ENCODE measurements at regions not wholly inside any gene's neighbourhood (a gene's known extent, or its start where the extent isn't known, plus 50 kb on each side); places are given as distances from the start of the nearest gene placed in this dataset.
A peak's percentile ranks its signal among the peaks of the same experiment; 100 is the strongest.

DNA sequence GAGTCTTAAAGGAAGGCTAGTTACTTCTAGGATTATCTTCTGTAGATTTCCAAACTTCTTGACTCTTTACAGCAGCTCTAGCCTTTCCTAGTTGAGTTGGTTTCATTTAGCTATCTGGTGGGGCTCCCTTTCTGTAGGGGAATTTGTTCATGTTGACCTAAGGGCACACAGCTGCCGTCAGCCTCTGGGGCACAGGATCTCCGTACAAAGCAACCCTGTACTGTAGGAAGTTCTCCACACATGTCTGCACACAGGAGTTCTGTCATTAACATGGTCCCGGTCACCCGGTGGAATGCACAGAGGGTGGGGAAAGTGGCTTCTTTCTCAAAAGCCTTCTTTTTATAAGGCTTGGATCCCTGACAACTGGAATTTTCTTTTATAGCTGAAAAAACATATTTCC is 88.7 kb upstream of the TNIK start:
- H3K27ac ChIP-seq (ENCODE audit: low read depth, low read length), result peak overlapping the region; percentile 33
- no peaks in the 10 kb centered on the region for H3K27me3 ChIP-seq (ENCODE audit: control insufficient read depth, insufficient read depth, low read length)
- peaks cover 5% of the 10 kb centered on the region; the same call in 1 of the 2 replicates for H3K4me1 ChIP-seq (ENCODE audit: control insufficient read depth, insufficient read depth, low read length)
- H3K9me3 ChIP-seq (ENCODE audit: control insufficient read depth, insufficient read depth, low read length), result no peaks in the 10 kb centered on the region
- H3K9ac ChIP-seq (ENCODE audit: low read depth, low read length), result no peak overlapping the region
- no peak overlapping the region for H3K4me3 ChIP-seq (ENCODE audit: low read depth, low read length)
- H3K36me3 ChIP-seq (ENCODE audit: control insufficient read depth, insufficient read depth, low read length), result no peaks in the 10 kb centered on the region

DNA sequence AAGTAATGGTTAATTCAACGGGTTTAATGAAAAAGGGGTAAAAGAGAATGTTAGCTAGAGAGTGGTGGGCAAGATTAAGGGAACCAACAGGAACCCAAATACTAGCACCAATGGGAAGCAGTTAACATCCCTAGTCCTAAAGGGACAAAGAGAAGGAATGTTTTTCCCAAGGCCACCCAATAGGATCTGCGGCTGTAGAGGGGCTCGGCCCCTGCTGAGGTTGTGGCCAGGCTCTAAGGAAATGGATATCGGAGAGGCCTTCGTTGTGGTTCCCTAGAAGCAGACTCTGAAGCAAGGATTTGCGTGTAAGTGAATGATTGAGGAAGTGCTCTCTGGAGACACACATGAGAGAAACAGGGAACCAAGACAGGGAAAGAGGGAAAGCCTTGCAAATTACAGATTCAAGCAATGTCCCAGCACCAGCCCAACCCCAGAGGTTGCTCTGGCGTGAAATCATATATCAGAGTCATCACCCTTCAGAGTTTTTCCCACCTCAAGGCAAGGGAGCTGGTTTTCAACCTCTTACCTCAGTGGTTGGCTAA is 83.6 kb upstream of the TNIK start:
- Histone ChIP-seq H3K4me3 (ENCODE audit: low read depth, low read length) (no peak overlapping the region), H3K4me1 (ENCODE audit: control insufficient read depth, insufficient read depth, low read length) (peaks cover 20% of the 10 kb centered on the region; the same call in 1 of the 2 replicates), H3K36me3 (ENCODE audit: control insufficient read depth, insufficient read depth, low read length) (no peaks in the 10 kb centered on the region), H3K9me3 (ENCODE audit: control insufficient read depth, insufficient read depth, low read length) (no peaks in the 10 kb centered on the region), H3K27ac (ENCODE audit: low read depth, low read length) (no peak overlapping the region), H3K27me3 (ENCODE audit: control insufficient read depth, insufficient read depth, low read length) (no peaks in the 10 kb centered on the region), H3K9ac (ENCODE audit: low read depth, low read length) (no peak overlapping the region)

DNA sequence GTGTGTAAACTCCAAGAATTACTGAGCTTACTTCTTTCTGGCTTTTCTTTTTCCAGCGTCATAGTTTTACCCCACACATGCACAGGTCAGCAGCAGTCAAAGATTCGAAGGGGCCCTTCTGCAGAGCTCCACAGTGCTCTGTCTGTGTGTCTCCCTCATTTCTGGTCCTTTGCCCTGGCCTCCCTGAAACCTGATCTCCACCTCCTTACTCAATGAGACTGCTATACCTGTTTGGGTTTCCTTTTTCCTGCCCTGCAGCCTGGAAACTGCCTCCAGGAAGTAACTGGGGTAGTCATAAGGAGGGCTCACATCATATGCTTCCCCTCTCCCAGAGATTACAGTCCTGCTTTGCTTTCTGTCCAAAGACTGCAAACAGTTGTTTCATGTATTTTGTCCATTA is 82.8 kb upstream of the TNIK start:
- no peaks in the 10 kb centered on the region for H3K36me3 ChIP-seq (ENCODE audit: control insufficient read depth, insufficient read depth, low read length)

DNA sequence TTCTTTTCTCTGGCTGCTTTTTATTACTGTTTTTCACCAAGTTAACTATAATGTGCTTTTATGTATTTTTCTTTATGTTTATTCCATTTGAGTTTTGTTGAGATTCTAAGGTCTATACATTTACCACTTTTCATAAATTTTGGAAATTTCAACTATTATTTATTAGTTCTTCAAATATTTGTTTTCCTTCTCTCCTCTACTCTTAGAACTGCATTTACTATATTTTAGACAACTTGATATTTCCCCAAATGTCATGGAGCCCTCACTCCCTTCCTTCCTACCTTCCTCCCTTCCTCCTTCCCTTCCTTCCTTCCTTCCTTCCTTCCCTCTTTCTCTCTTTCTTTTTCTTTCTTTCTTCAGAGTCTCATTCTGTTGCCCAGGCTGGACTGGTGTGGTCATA is 81.4 kb upstream of the TNIK start:
- Histone ChIP-seq H3K9ac (ENCODE audit: low read depth, low read length) (no peak overlapping the region), H3K9me3 (ENCODE audit: control insufficient read depth, insufficient read depth, low read length) (no peaks in the 10 kb centered on the region), H3K4me1 (ENCODE audit: control insufficient read depth, insufficient read depth, low read length) (peaks cover 17% of the 10 kb centered on the region; the same call in 1 of the 2 replicates), H3K36me3 (ENCODE audit: control insufficient read depth, insufficient read depth, low read length) (no peaks in the 10 kb centered on the region), H3K27me3 (ENCODE audit: control insufficient read depth, insufficient read depth, low read length) (no peaks in the 10 kb centered on the region), H3K27ac (ENCODE audit: low read depth, low read length) (no peak overlapping the region), H3K4me3 (ENCODE audit: low read depth, low read length) (no peak overlapping the region)

More for the DNA sequence above, 82.8 kb upstream of the TNIK start:
- H3K9ac ChIP-seq (ENCODE audit: low read depth, low read length), result no peak overlapping the region
- no peak overlapping the region for H3K27ac ChIP-seq (ENCODE audit: low read depth, low read length)
- H3K4me3 ChIP-seq (ENCODE audit: low read depth, low read length), result no peak overlapping the region
- H3K9me3 ChIP-seq (ENCODE audit: control insufficient read depth, insufficient read depth, low read length), result no peaks in the 10 kb centered on the region
- peaks cover 17% of the 10 kb centered on the region; the same call in 1 of the 2 replicates for H3K4me1 ChIP-seq (ENCODE audit: control insufficient read depth, insufficient read depth, low read length)
- H3K27me3 ChIP-seq (ENCODE audit: control insufficient read depth, insufficient read depth, low read length), result no peaks in the 10 kb centered on the region

DNA sequence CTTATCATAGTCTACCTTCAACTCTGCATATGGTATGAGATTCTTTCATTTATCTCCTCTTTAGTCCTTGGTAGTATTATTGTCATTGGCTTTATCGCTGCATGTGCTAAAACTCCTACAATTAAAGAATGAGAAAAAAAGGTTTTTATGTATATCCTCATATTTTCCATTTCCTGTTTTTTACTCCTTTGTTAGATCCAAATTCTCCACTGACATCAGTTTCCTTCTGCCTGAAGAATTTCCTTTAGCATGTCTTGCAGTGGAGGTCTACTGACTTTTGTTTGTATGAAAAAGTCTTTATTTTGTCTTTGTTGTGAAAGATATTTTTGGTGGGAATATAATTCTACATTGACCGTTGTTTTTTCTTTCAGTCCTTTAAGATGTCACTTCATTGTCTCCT is 81.0 kb upstream of the TNIK start:
- Histone ChIP-seq H3K9me3 (ENCODE audit: control insufficient read depth, insufficient read depth, low read length) (no peaks in the 10 kb centered on the region), H3K9ac (ENCODE audit: low read depth, low read length) (no peak overlapping the region), H3K27me3 (ENCODE audit: control insufficient read depth, insufficient read depth, low read length) (no peaks in the 10 kb centered on the region), H3K27ac (ENCODE audit: low read depth, low read length) (no peak overlapping the region), H3K4me3 (ENCODE audit: low read depth, low read length) (no peak overlapping the region), H3K36me3 (ENCODE audit: control insufficient read depth, insufficient read depth, low read length) (no peaks in the 10 kb centered on the region), H3K4me1 (ENCODE audit: control insufficient read depth, insufficient read depth, low read length) (peaks cover 17% of the 10 kb centered on the region; the same call in 1 of the 2 replicates)

DNA sequence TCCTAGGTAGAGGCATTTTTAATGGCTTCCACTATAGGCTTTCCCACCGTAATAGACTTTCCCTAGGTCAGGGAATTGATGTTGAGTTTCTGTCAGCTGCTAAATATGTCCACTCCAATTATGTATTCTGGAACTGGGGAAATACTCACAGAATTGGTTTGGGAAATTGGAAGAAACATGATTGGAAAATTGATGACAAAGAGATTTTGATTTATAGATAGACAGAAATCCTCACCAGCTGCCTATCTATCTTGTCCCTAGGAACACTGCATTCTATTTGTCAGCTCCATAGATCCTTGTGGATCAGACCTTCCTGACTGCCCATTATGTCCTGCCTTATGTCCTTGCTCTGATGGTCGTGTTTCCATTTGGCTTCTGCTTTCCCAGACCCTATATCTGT is 75.6 kb upstream of the TNIK start:
- Histone ChIP-seq H3K9ac (ENCODE audit: low read depth, low read length) (no peak overlapping the region), H3K27me3 (ENCODE audit: control insufficient read depth, insufficient read depth, low read length) (no peaks in the 10 kb centered on the region), H3K4me1 (ENCODE audit: control insufficient read depth, insufficient read depth, low read length) (no peaks in the 10 kb centered on the region), H3K36me3 (ENCODE audit: control insufficient read depth, insufficient read depth, low read length) (no peaks in the 10 kb centered on the region), H3K9me3 (ENCODE audit: control insufficient read depth, insufficient read depth, low read length) (no peaks in the 10 kb centered on the region), H3K4me3 (ENCODE audit: low read depth, low read length) (no peak overlapping the region), H3K27ac (ENCODE audit: low read depth, low read length) (no peak overlapping the region)

DNA sequence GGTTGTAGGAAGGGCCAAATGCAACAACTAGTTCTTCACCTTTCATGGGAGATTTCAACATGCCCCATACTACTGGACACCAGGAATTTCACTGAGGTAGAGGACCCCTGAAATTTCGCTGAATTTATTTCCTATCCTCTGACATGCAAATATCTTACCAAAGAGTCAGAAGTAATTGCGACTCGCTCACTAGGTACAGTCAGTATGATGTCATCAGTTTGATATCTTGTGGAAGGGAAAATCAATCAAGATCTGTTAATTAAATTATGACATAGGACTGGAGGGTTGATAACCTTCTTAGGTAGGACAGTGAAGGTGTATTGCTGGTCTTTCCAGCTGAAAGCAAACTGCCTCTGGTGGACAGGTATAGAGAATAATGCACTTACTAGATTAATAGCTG is 74.9 kb upstream of the TNIK start:
- H3K9ac ChIP-seq (ENCODE audit: low read depth, low read length), result no peak overlapping the region
- no peak overlapping the region for H3K27ac ChIP-seq (ENCODE audit: low read depth, low read length)
- H3K4me1 ChIP-seq (ENCODE audit: control insufficient read depth, insufficient read depth, low read length), result peaks cover 5% of the 10 kb centered on the region
- H3K36me3 ChIP-seq (ENCODE audit: control insufficient read depth, insufficient read depth, low read length), result no peaks in the 10 kb centered on the region
- no peak overlapping the region for H3K4me3 ChIP-seq (ENCODE audit: low read depth, low read length)
- H3K27me3 ChIP-seq (ENCODE audit: control insufficient read depth, insufficient read depth, low read length), result no peaks in the 10 kb centered on the region
- H3K9me3 ChIP-seq (ENCODE audit: control insufficient read depth, insufficient read depth, low read length), result no peaks in the 10 kb centered on the region

DNA sequence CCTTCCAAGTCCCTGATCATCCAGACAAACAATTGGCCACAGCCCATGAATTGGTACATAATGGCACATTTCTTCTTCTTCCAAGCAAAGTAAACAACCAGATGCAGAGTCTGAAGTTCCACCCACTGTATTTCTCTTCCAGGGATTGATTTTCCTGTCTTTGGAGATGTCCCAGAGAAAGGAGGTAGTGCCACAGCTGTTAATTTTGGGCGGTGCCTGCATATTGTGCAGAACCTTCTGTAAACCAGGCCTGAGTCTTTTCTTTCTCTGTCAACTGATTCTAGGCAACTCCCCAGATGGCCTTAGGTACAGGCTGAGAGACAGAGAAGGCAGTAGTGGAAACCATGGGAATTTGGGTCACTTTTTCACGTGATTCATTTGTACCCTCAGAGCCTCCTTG is 73.5 kb upstream of the TNIK start:
- H3K27me3 ChIP-seq (ENCODE audit: control insufficient read depth, insufficient read depth, low read length), result no peaks in the 10 kb centered on the region
- H3K27ac ChIP-seq (ENCODE audit: low read depth, low read length), result no peak overlapping the region
- H3K9me3 ChIP-seq (ENCODE audit: control insufficient read depth, insufficient read depth, low read length), result no peaks in the 10 kb centered on the region
- H3K4me1 ChIP-seq (ENCODE audit: control insufficient read depth, insufficient read depth, low read length), result peaks cover 8% of the 10 kb centered on the region
- no peak overlapping the region for H3K4me3 ChIP-seq (ENCODE audit: low read depth, low read length)
- no peak overlapping the region for H3K9ac ChIP-seq (ENCODE audit: low read depth, low read length)
- H3K36me3 ChIP-seq (ENCODE audit: control insufficient read depth, insufficient read depth, low read length), result no peaks in the 10 kb centered on the region

DNA sequence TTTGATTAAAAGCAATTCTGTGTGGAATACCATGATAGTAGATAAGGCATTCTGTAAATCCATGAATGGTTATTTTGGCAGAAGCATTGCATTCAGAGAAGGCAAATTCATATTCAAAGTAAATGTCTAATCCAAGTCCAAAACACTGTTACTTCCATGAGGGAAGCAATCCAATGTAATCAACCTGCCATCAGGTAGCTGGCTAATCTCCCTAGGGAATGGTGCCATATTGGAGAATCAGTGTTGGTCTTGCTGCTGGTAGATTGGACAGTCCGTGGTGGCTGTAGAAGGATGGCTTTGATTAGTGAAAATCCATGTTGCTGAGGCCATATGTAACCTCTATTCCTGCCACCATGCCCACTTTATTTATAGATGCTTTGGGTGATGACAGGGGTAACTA is 72.1 kb upstream of the TNIK start:
- no peak overlapping the region for H3K4me3 ChIP-seq (ENCODE audit: low read depth, low read length)
- H3K27me3 ChIP-seq (ENCODE audit: control insufficient read depth, insufficient read depth, low read length), result no peaks in the 10 kb centered on the region
- peaks cover 8% of the 10 kb centered on the region for H3K4me1 ChIP-seq (ENCODE audit: control insufficient read depth, insufficient read depth, low read length)
- no peak overlapping the region for H3K27ac ChIP-seq (ENCODE audit: low read depth, low read length)
- H3K36me3 ChIP-seq (ENCODE audit: control insufficient read depth, insufficient read depth, low read length), result no peaks in the 10 kb centered on the region
- H3K9me3 ChIP-seq (ENCODE audit: control insufficient read depth, insufficient read depth, low read length), result no peaks in the 10 kb centered on the region
- H3K9ac ChIP-seq (ENCODE audit: low read depth, low read length), result no peak overlapping the region

DNA sequence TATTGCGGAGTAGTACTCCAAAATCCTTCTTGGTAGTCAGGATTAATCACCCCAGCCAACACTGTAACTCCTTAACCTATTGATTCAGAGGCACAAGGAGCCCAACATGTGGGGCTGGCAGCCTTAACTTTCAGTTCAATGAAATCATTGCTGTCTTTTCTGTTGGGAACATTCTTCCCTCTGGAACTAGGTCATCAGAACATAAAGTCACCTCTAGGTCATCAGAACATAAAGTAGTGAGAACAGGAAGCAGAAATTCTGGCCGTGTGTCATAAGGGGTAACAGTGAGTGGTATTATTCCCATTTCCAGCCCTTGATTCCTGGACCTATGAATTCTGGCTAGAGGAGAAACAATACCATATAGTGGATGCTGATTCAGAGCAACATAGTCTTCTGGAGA is 71.5 kb upstream of the TNIK start:
- H3K9me3 ChIP-seq (ENCODE audit: control insufficient read depth, insufficient read depth, low read length), result no peaks in the 10 kb centered on the region
- no peaks in the 10 kb centered on the region for H3K27me3 ChIP-seq (ENCODE audit: control insufficient read depth, insufficient read depth, low read length)
- peaks cover 8% of the 10 kb centered on the region for H3K4me1 ChIP-seq (ENCODE audit: control insufficient read depth, insufficient read depth, low read length)
- no peaks in the 10 kb centered on the region for H3K36me3 ChIP-seq (ENCODE audit: control insufficient read depth, insufficient read depth, low read length)
- H3K27ac ChIP-seq (ENCODE audit: low read depth, low read length), result no peak overlapping the region
- no peak overlapping the region for H3K9ac ChIP-seq (ENCODE audit: low read depth, low read length)
- no peak overlapping the region for H3K4me3 ChIP-seq (ENCODE audit: low read depth, low read length)

DNA sequence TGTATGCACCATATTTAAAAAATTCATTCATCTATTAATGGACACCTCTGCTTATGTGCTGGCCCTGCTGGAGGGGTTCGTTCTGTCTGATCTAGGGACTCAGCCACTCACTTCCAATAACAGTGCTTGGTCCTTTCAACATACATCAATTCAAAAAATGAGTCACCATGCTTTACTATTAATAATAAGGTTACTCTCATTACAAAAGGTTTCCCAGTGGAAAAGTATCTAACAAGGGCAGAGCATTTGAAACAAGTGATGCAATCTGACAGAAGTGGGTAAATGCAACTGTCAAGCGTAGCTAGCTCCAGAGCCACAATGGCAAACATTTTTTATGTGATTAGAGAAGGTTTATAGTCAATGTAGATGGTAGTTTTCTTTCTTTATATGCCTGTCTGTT is 67.9 kb upstream of the TNIK start:
- Histone ChIP-seq H3K4me1 (ENCODE audit: control insufficient read depth, insufficient read depth, low read length) (peaks cover 8% of the 10 kb centered on the region), H3K9me3 (ENCODE audit: control insufficient read depth, insufficient read depth, low read length) (no peaks in the 10 kb centered on the region), H3K27me3 (ENCODE audit: control insufficient read depth, insufficient read depth, low read length) (no peaks in the 10 kb centered on the region), H3K4me3 (ENCODE audit: low read depth, low read length) (no peak overlapping the region), H3K36me3 (ENCODE audit: control insufficient read depth, insufficient read depth, low read length) (no peaks in the 10 kb centered on the region), H3K27ac (ENCODE audit: low read depth, low read length) (no peak overlapping the region), H3K9ac (ENCODE audit: low read depth, low read length) (no peak overlapping the region)

DNA sequence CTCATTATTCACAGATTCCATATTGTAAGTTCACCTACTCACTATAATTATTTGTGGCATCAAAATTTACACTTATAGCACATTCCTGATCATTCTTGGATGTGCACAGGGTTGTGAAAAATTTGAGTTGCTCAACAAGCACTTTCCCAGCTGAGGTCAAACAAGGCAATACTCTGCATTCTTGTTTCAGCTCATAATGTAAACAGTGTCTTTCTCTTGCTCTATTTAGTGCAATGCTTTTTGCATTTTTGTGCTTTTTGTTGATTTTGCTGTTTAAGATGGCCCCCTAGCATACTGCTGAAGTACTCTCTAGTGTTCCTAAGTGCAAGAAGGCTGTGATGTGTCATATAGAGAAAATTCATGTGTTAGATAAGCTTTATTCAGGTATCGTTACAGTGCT is 66.7 kb upstream of the TNIK start:
- Histone ChIP-seq H3K9me3 (ENCODE audit: control insufficient read depth, insufficient read depth, low read length) (no peaks in the 10 kb centered on the region), H3K4me1 (ENCODE audit: control insufficient read depth, insufficient read depth, low read length) (peaks cover 8% of the 10 kb centered on the region), H3K9ac (ENCODE audit: low read depth, low read length) (no peak overlapping the region), H3K4me3 (ENCODE audit: low read depth, low read length) (no peak overlapping the region), H3K27ac (ENCODE audit: low read depth, low read length) (no peak overlapping the region), H3K36me3 (ENCODE audit: control insufficient read depth, insufficient read depth, low read length) (no peaks in the 10 kb centered on the region), H3K27me3 (ENCODE audit: control insufficient read depth, insufficient read depth, low read length) (no peaks in the 10 kb centered on the region)
